SK-N-MC (cell line): ENCODE measurements at regions not wholly inside any gene's neighbourhood (a gene's known extent, or its start where the extent isn't known, plus 50 kb on each side); places are given as distances from the start of the nearest gene placed in this dataset.

Experiments
- DNase-seq: peaks from one replicate; pipeline ENCODE4 v3.0.0-alpha.2; 2011; ENCODE audit warnings: low read depth, low spot score
- H3K27ac ChIP-seq: fragments of 200-600 bp; sonication (generic); 2 replicates; pipeline ENCODE4 v1.5.1; 2016; ENCODE audit warnings: mixed run types
- H3K36me3 ChIP-seq: fragments of 200-600 bp; sonication (generic); 2 replicates; pipeline ENCODE4 v1.6.1; 2017; ENCODE audit warnings: antibody characterized with exemption, low read length, mixed read lengths; ENCODE audit not compliant: insufficient read depth
- H3K4me3 ChIP-seq: fragments of 200-600 bp; sonication (generic); 2 replicates; pipeline ENCODE4 v1.5.1; 2016
- H3K9ac ChIP-seq: fragments of 200-600 bp; sonication (generic); 2 replicates; pipeline ENCODE4 v1.8.0; 2017; ENCODE audit warnings: mixed run types, mixed read lengths; ENCODE audit not compliant: insufficient read length
- H3K9me3 ChIP-seq: fragments of 200-600 bp; sonication (generic); 2 replicates; pipeline ENCODE4 v1.6.1; 2017; ENCODE audit warnings: low read depth, mild to moderate bottlenecking, antibody characterized with exemption, low read length, moderate library complexity, mixed read lengths
- EZH2 ChIP-seq: fragments of 200-600 bp; sonication (generic); IDR thresholded peaks from one replicate; pipeline ENCODE4 v1.6.1; 2017; ENCODE audit warnings: antibody characterized with exemption
- FOXP2 ChIP-seq: optimal IDR thresholded peaks from 2 replicates; pipeline ENCODE3; 2011; ENCODE audit warnings: mild to moderate bottlenecking, moderate library complexity; ENCODE audit not compliant: insufficient read depth; ENCODE audit errors: extremely low read length, control extremely low read depth
- POLR2AphosphoS5 ChIP-seq: IDR thresholded peaks from 2 replicates; pipeline ENCODE4 v1.6.1; 2012; ENCODE audit warnings: mild to moderate bottlenecking, low read depth, low read length, borderline replicate concordance

DNA sequence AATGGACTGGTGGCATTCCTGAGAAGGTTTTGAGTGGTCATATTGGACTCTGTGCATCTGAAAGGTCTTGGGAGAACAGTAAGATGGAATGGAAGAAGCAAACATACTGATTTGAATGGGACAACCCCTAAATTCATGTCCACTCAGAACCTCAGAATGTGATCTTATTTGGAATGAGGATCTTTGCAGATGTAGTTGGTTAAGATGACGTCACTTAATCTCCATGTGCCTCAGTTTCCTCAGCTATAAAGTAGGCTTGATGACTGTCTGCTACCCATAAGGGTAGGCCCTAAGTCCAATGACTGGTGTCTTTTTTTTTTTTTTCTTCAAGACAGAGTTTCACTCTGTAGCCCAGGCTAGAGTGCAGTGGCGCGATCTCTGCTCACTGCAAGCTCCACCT lies 71.1 kb upstream of the SOX21 start:
- Histone ChIP-seq H3K36me3 (no peaks in the 10 kb centered on the region), H3K9ac (no peak overlapping the region), H3K9me3 (no peaks in the 10 kb centered on the region), H3K27ac (no peak overlapping the region), H3K4me3 (no peak overlapping the region)
- DNase-seq, result no peak
- TF ChIP-seq FOXP2 (no peak), EZH2 (no peak), POLR2AphosphoS5 (no peak)

DNA sequence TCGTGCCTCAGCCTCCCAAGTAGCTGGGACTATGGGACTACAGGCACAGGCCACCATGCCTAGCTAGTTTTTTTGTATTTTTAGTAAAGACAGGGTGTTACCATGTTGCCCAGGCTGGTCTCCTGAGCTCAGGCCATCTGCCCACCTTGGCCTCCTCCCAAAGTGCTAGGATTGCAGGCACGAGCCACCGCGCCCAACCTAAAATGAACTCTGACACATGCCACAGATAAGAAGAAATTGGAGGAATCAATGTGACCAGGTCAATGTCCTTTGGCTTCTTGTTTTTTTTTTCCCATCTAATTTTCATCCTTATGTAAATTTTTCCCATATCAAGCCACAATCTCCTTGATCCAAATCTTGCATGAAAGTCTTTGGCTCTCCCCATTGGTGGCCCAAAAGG lies 68.1 kb upstream of the SOX21 start:
- H3K27ac ChIP-seq, result no peak overlapping the region
- H3K4me3 ChIP-seq, result no peak overlapping the region
- no peaks in the 10 kb centered on the region for H3K36me3 ChIP-seq
- no peak overlapping the region for H3K9ac ChIP-seq
- no peak for TF ChIP-seq EZH2
- TF ChIP-seq POLR2AphosphoS5, result no peak
- TF ChIP-seq FOXP2, result no peak
- no peaks in the 10 kb centered on the region for H3K9me3 ChIP-seq
- no peak for DNase-seq

DNA sequence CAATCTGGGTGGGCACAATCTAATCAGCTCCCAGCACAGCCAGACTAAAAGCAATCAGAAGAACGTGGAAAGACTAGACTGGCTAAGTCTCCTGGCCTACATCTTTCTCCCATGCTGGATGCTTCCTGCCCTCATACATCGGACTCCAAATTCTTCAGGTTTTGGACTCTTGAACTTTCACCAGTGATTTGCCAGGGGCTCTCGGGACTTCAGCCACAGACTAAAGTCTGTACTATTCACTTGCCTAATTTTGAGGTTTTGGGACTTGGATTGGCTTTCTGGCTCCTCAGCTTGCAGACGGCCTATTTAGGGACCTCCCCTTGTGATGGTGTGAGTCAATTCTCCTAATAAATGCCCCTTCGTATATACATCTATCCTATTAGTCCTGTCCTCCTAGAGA lies 66.6 kb upstream of the SOX21 start:
- H3K9me3 ChIP-seq, result no peaks in the 10 kb centered on the region
- no peak overlapping the region for H3K9ac ChIP-seq
- DNase-seq, result no peak
- H3K4me3 ChIP-seq, result no peak overlapping the region
- H3K36me3 ChIP-seq, result no peaks in the 10 kb centered on the region
- TF ChIP-seq FOXP2, result no peak
- TF ChIP-seq POLR2AphosphoS5, result no peak
- TF ChIP-seq EZH2, result no peak
- H3K27ac ChIP-seq, result no peak overlapping the region

DNA sequence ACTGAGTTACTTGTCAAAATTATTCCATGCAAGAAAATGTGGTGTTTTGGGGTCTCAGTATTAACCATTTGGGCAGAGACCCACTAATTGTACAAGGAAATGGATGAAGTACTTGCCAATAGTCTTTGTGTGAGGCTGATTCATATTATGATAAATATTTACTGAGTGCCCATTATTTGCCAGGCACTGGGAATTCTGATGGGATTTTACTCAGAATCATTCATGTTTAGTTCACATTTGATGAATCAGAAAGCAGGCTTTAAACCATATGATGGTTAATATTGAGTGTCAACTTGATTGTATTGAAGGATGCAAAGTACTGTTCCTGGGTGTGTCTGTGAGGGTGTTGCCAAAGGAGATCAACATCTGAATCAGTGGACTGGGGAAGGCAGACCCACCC lies 66.2 kb upstream of the SOX21 start:
- TF ChIP-seq POLR2AphosphoS5 (no peak), FOXP2 (no peak), EZH2 (no peak)
- Histone ChIP-seq H3K9me3 (no peaks in the 10 kb centered on the region), H3K27ac (no peak overlapping the region)

DNA sequence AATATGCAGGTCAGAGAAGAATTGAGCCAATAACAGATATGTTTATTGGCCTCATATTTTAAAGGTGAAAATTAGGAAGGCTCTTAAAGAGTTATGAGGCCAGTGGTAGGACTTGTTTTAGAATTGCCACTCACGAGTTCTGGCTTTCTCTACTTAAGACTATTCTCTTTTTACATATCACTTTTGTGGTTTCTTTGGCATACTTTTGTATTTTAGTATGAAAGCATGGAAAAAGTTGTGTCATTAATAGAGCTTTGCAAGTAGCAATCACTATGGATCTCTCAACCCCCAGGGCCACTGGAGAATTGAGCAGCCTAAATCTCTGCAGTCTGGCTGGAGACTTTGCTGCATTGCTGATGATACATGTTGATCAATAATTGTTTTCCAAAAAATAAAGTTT lies 64.6 kb upstream of the SOX21 start:
- Histone ChIP-seq H3K27ac (no peak overlapping the region), H3K9ac (no peak overlapping the region)
- TF ChIP-seq EZH2, result no peak
- TF ChIP-seq POLR2AphosphoS5, result no peak
- TF ChIP-seq FOXP2, result no peak

More for the DNA sequence above, 66.2 kb upstream of the SOX21 start:
- Histone ChIP-seq H3K36me3 (no peaks in the 10 kb centered on the region), H3K9ac (no peak overlapping the region), H3K4me3 (no peak overlapping the region)
- DNase-seq, result no peak

DNA sequence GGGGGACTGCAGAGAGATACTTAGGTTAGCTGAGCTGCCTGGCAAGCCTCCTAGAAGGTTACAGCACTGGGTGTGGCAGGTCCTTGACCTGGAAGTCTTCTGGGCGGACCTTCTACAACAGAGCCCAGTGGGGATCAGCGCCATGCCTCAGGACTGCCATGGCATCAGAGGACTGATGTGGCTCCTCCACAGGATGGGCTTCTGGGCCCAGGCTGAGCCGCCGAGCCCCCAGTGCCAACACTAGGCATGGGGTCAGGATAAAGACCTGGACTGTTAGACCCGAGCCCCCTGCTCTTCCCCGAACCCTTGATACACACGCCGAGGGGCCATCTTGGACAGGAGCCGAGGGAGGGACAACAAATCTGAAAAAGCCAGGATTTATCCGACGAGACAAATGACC lies 64.0 kb upstream of the SOX21 start:
- no peak for DNase-seq
- no peak for TF ChIP-seq POLR2AphosphoS5
- TF ChIP-seq EZH2, result no peak
- no peak for TF ChIP-seq FOXP2
- no peaks in the 10 kb centered on the region for H3K36me3 ChIP-seq
- H3K9me3 ChIP-seq, result no peaks in the 10 kb centered on the region
- no peak overlapping the region for H3K9ac ChIP-seq
- H3K27ac ChIP-seq, result no peak overlapping the region
- H3K4me3 ChIP-seq, result no peak overlapping the region

More for the DNA sequence above, 64.6 kb upstream of the SOX21 start:
- Histone ChIP-seq H3K36me3 (no peaks in the 10 kb centered on the region), H3K9me3 (no peaks in the 10 kb centered on the region), H3K4me3 (no peak overlapping the region)
- DNase-seq, result no peak

DNA sequence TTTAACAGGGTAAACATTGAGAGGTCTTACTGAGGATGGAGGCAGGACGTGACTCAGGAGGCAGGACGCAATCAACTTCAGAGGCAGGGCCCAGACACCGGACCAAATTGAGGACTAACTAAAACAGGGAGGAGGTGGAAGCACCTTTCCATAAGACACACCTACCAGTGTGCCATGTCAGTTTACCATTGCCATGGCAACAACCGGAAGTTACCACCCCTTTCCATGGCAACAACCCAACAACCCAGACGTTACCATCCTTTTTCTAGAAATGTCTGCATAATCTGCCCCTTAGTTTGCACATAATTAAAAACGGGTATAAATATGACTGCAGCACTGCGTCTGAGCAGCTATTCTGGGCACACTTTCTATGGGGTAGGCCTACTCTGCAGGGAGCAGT lies 53.5 kb upstream of the SOX21 start:
- Histone ChIP-seq H3K36me3 (no peaks in the 10 kb centered on the region), H3K27ac (no peak overlapping the region), H3K9ac (no peak overlapping the region), H3K9me3 (no peaks in the 10 kb centered on the region), H3K4me3 (no peak overlapping the region)
- TF ChIP-seq POLR2AphosphoS5 (no peak), FOXP2 (no peak), EZH2 (no peak)
- DNase-seq, result no peak

DNA sequence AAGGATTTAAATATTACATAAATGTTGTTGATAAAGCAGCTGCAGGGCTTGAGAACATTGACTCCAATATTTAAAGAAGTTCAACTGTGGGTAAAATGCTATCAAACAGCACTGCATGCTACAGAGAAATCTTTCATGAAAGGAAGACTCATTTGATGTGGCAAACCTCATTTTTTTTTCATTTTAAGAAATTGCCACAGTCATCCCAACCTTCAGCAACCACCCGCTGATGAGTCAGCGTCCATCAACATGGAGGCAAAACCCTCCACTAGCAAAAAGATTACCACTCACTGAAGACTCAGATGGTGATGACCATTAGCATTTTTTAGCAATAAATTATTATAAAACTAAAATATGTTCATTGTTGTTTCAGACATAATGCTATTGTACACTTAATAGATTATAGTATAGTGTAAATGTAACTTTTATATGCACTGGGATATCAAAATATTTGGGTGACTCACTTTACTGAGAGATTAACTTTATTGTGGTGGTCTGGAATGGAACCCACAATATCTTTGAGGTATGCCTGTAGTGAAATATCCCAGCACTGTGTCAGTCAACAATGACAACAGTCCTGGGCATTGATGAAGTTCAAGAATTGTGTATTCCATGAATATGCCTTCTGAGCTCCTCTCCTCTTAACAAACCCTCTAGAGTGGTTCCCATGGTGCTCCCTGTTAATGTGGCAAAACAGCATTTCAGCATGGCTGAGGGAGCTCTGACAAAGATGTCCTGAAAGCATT lies 52.4 kb upstream of the SOX21 start:
- H3K36me3 ChIP-seq, result no peaks in the 10 kb centered on the region
- no peak overlapping the region for H3K4me3 ChIP-seq
- H3K27ac ChIP-seq, result no peak overlapping the region
- H3K9ac ChIP-seq, result no peak overlapping the region
- TF ChIP-seq EZH2 (no peak), POLR2AphosphoS5 (no peak), FOXP2 (no peak)
- no peak for DNase-seq
- no peaks in the 10 kb centered on the region for H3K9me3 ChIP-seq
